ENCODE measurements at regions not wholly inside any gene's neighbourhood (a gene's known extent, or its start where the extent isn't known, plus 50 kb on each side); places are given as distances from the start of the nearest gene placed in this dataset.

- TF ChIP-seq, protein P1, sequence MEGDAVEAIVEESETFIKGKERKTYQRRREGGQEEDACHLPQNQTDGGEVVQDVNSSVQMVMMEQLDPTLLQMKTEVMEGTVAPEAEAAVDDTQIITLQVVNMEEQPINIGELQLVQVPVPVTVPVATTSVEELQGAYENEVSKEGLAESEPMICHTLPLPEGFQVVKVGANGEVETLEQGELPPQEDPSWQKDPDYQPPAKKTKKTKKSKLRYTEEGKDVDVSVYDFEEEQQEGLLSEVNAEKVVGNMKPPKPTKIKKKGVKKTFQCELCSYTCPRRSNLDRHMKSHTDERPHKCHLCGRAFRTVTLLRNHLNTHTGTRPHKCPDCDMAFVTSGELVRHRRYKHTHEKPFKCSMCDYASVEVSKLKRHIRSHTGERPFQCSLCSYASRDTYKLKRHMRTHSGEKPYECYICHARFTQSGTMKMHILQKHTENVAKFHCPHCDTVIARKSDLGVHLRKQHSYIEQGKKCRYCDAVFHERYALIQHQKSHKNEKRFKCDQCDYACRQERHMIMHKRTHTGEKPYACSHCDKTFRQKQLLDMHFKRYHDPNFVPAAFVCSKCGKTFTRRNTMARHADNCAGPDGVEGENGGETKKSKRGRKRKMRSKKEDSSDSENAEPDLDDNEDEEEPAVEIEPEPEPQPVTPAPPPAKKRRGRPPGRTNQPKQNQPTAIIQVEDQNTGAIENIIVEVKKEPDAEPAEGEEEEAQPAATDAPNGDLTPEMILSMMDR (conservative IDR thresholded peaks at IDR 0.05; ENCODE audit: low read depth, low read length): no peak
- no peak for TF ChIP-seq EZH2 (IDR thresholded peaks at IDR 0.05; ENCODE audit: low read length, unreplicated experiment)
These were observed 124.1 kb upstream of the SORCS3 start for GRCh38 chr10:104516986-104517385.
